HG03045 (cell line): ENCODE measurements at regions not wholly inside any gene's neighbourhood (a gene's known extent, or its start where the extent isn't known, plus 50 kb on each side); places are given as distances from the start of the nearest gene placed in this dataset.
"Not testable (repeated sequence)": the region's sequence is repeated elsewhere in the genome, so short reads cannot be mapped to it uniquely, and the experiment has no call there.

Experiments
- ATAC-seq: cut with Tn5 transposase; IDR thresholded peaks from one replicate; pipeline ENCODE4 v1.9.1; 2021; ENCODE audit warnings: mild to moderate bottlenecking, moderate library complexity; ENCODE audit not compliant: unreplicated experiment

DNA sequence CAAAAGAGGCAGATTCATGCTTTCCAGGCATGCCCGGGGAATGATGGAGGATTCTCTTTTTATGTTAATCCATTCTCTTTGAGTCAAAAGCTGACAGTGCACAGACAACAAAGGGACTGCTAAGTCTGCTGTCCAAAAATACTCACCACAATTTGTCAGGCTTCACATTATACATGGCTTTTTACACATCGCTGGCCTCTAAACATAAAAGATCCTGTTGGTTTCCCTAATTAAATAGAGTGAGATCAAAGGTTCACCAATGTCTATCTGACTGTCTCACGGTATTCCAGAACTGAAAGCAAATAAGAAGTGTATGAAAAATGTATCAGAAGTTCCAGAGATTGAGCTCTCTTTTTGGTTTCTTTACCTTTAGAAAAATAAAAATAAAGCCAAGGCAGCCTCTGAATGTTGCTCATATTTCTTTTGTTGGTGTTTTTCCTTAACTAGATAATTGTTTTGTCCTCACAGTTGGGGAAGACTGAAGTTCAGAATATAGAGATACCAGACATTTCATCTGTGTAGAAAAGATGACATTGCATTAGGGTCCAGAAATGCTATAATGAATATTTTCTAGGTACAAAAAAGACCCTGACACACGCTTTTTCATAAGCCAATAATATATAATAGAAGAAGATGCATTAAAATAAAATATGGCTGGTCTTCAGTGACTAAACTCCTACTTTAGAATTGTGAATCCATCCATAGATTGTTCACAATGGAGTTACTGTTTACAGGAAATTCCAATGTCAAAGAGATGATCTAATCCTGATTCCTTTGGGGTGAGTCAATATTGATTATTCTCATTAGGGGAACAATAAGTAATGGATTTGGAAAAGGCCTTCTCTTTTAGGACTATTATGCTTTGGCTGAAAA lies 688.2 kb upstream of the CDH6 start:
- ATAC-seq: no peak

GRCh38 chr5:30502277-30502676 lies 691.2 kb upstream of the CDH6 start:
- no peak for ATAC-seq

GRCh38 chr5:30501065-30501464 lies 692.4 kb upstream of the CDH6 start:
- ATAC-seq: no peak

DNA sequence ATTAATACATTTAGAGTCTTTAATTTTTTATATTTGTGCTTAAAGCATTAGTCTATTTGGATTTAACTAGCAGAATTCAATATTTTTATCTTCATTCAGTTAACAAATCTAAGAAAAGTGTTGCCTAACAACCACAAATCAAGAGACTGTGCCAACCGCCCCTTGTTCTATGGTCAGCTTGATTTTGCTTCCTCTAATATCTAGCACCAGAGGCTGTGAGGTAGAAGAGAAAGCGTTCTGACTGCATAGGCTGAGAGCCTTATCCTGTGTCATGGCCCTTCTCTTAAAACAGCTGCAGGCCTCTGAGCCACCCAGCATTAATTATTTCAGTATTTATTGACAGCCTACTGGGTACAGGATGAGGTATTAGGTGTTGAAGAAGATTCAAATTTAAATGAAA lies 693.0 kb upstream of the CDH6 start:
- ATAC-seq: no peak

GRCh38 chr5:30499402-30499801 lies 694.1 kb upstream of the CDH6 start:
- no peak for ATAC-seq

- ATAC-seq: no peak
Observed at GRCh38 chr5:30498972-30499371, 694.5 kb upstream of the CDH6 start.

DNA sequence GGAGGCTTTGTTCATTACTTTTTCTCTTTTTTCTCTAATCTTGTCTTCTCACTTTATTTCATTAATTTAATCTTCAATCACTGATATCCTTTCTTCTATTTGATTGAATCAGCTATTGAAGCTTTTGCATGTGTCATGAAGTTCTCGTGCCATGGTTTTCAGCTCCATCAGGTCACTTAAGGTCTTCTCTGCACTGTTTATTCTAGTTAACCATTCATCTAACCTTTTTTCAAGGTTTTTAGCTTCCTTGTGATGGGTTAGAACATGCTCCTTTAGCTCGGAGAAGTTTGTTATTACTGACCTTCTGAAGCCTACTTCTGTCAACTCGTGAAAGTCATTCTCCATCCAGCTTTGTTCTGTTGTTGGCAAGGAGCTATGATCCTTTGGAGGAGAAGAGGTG lies 695.0 kb upstream of the CDH6 start:
- ATAC-seq: not testable (repeated sequence)

DNA sequence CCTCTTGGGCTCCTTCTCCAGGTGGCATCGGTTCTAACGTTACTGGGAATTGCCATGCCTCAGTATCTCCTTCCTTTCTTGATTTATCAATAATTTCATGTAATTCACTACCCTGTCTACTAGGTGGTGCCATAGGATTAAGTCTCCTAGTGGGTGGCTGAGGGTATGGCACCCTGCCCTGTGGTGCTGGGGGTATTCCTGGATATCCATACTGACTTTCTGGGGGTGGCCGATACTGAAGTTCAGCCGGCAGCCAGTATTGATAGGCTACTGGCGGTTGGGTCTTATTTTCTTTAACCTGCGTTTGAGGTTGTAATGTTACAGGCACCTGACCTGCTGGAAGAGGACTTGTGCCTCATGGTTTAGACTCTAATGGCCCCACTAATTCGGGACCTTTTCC lies 699.4 kb upstream of the CDH6 start:
- not testable (repeated sequence) for ATAC-seq

DNA sequence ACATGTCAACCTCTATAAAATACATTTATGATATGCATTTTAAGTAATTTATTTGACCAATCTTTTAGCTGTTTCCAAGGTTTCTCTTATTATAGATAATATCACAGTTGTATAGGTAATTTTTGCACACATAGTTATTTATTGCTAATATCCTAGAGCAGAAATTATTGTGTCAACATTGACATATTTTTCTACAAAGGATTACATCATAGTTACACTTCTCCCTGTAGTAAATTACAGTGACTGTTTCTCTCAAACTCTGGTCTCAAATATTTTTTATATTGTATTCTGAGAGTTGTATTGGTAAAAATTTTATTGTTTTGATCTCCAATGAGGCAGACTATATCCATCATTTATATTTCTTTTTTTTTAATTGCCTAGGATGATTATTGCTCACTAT lies 714.4 kb upstream of the CDH6 start:
- no peak for ATAC-seq

- ATAC-seq: no peak
Observed at GRCh38 chr5:30475429-30475828, 718.1 kb upstream of the CDH6 start.

DNA sequence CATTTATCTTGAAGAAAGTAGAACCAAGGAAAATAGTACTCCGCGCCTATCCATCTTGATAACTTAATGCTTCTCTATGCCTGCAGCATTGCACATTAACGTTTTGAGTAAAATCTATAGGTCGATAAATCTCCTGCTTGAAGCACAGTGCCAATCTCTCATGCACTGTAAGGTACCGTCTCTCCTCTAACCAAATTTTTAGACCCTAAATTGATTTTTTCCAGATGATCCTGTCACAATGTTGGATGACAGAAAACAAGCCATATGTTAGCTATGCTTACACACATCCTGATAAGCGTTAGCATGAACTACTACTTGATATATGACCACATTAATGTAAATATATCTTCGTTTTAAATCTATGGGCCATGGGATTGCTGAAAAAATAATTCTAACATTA lies 723.8 kb upstream of the CDH6 start:
- ATAC-seq: no peak

DNA sequence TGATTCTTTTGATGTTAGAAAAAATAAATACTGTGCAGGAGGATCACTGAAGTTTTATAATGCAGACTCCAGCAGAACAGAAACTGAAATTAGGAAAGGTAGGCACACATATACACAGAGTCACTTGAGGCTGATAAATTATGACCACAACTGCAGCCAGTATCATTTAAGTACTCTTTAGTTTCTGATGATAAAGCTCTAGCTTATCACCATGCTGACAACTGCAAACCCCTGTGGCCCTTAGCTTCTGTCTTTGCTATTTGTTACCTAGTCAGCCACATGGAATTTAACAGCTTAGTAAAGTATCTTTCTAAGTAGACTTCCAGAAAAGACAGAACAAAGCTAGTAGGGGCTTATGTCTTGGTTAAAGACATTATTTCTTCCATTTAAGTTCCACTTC lies 734.8 kb upstream of the CDH6 start:
- ATAC-seq: no peak

DNA sequence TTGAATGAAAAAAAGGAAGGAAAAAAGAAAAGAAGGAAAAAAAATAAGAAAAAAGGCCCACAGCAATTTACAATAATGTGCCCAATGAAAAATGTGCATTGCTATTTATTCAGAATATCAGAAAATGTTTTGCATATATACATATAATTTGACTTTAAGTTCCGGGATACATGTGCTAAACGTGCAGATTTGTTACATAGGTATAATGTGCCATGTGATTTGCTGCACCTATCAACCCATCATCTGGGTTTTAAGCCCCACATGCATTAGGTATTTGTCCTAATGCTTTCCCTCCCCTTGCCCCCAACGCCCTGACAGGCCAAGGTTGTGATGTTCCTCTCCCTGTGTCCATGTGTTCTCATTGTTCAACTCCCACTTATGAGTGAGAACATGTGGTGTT lies 738.0 kb upstream of the CDH6 start:
- ATAC-seq: not testable (repeated sequence)

DNA sequence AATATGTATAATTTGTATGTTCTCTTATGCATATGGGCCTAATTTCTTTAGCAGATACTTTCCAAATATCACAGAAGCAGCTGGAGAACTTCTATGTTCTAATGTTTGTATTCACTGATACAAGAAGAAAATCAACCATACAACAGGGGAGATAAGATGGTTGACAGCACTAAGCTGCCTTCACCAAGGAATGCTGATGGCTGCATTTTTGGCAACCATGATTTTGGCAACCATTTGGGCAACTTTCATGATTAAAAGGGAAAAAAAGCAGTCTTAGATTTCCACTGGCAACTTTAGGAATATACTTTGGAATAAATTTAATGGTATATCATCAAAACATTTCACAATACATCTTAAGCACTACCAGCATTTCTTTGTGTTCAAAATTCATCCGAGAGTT lies 740.3 kb upstream of the CDH6 start:
- no peak for ATAC-seq

- no peak for ATAC-seq
Observed at GRCh38 chr5:30450153-30450552, 743.3 kb upstream of the CDH6 start.

DNA sequence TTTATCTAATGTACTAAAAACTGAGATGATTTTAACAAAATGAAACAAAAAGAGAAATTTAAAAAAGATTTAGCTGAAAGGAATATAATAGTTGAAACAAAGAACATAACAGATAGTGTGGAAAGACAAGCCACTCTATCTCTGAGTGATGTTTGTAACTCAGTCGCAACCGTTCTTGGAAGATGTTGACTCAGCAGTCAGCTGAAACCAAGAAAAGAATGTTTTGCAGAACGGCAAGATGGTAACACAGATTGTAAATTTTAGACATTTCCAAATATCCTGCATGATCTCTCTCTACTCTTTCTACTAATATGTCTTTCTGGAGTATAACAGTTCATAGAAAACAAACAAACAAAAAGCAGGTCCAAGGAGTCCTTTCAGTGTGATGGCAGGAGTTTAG lies 746.1 kb upstream of the CDH6 start:
- ATAC-seq: no peak

GRCh38 chr5:30446456-30446855 lies 747.0 kb upstream of the CDH6 start:
- no peak for ATAC-seq

GRCh38 chr5:30438785-30439184 lies 754.7 kb upstream of the CDH6 start:
- no peak for ATAC-seq

DNA sequence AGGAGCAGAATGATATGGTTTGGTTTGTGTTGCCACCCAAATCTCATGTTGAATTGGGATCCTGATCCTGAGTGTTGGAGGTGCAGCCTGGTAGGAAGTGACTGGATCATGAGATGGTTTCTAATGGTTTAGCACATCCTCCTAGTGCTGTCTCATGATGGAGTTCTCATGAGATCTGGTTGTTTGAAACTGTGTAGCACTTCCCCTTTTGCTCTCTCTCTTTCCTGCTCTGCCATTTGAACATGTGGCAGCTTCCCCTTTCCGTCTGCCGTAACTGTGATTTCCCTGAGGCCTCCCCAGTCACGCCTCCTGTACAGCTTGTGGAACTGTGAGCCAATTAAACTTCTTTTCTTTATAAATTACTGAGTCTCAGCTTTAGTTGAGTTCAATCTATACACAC lies 756.8 kb upstream of the CDH6 start:
- no peak for ATAC-seq

DNA sequence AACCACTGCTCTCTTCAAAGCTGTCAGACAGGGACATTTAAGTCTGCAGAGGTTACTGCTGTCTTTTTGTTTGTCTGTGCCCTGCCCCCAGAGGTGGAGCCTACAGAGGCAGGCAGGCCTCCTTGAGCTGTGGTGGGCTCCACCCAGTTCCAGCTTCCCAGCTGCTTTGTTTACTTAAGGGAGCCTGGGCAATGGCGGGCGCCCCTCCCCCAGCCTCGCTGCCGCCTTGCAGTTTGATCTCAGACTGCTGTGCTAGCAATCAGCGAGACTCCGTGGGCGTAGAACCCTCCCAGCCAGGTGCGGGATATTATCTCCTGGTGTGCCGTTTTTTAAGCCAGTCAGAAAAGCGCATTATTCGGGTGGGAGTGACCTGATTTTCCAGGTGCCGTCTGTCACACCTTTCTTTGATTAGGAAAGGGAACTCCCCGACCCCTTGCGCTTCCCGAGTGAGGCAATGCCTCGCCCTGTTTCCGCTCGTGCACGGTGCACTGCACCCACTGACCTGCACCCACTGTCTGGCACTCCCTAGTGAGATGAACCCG lies 764.5 kb upstream of the CDH6 start:
- ATAC-seq: not testable (repeated sequence)

DNA sequence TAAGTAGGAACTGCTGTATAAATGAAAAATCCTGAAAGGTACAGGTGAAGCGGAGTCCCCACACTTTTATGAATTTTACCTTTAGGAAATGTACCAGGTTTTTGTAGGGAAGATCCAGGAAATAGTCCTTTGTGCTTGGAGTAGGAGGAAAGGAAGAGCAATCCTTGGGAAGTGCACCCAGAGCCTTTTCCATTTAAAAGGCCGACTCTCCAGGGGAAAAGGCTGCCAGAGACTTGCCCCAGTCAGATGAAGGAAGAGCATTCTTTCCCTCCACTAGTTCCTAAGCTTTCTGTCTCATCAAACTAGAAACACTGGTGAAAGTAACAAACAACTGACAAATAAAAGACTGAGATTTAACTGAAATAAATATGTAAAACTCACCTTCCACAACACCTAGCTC lies 779.4 kb upstream of the CDH6 start:
- ATAC-seq: no peak

- no peak for ATAC-seq
Observed at GRCh38 chr5:30413540-30413939, 779.9 kb upstream of the CDH6 start.

DNA sequence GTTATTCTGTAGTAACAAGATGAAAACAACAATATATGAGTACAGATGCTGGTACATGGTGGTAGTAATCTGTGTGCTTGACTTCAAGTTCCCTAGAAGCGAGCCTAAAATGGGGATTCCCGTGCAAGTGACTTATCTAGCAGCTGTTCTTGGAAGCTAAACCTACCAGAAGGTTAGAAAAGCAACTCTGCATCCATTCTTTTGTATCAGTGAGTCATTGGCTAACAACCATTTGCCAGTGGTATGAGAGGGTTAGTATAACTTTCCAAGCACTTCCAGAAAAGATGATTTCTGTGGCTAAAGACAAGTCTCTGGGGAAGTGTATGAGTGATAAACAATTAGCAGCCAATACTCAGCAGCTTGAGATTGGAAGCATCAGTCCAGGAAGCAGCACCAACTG lies 787.7 kb upstream of the CDH6 start:
- ATAC-seq: no peak
